Left lung (tissue), 4 donors: ENCODE measurements at regions not wholly inside any gene's neighbourhood (a gene's known extent, or its start where the extent isn't known, plus 50 kb on each side); places are given as distances from the start of the nearest gene placed in this dataset.
A peak's percentile ranks its signal among the peaks of the same experiment; 100 is the strongest.

Source experiments
- ATAC-seq: fragments of 200-7000 bp; cut with Tn5 transposase; one replicate; pipeline ENCODE4 v1.9.1; 2020; ENCODE audit warnings: moderate library complexity
- DNase-seq, 4 donors: peaks; one replicate each; pipeline ENCODE4 v3.0.0-alpha.2; 2013 to 2020
- H3K27ac ChIP-seq, 2 donors: fragments of 200-600 bp; sonication (generic) in 1 of 2; one replicate each; pipeline versions ENCODE4 v1.5.0 to v1.8.0; 2020 to 2021
- H3K27me3 ChIP-seq, 2 donors: fragments of 200-600 bp; sonication (generic) in 1 of 2; one replicate each; pipeline versions ENCODE4 v1.5.0 to v1.8.0; 2020 to 2021
- H3K36me3 ChIP-seq, 2 donors: fragments of 200-600 bp; sonication (generic) in 1 of 2; one replicate each; pipeline versions ENCODE4 v1.5.0 to v1.8.0; 2020 to 2021
- H3K4me1 ChIP-seq, 2 donors: fragments of 200-600 bp; one replicate each; pipeline ENCODE4 v1.8.0; 2021
- H3K4me3 ChIP-seq, 2 donors: fragments of 200-600 bp; sonication (generic) in 1 of 2; one replicate each; pipeline versions ENCODE4 v1.5.0 to v1.8.0; 2020 to 2021; ENCODE audit warnings: mild to moderate bottlenecking in 1 of 2
- H3K9me3 ChIP-seq, 2 donors: fragments of 200-600 bp; sonication (generic) in 1 of 2; one replicate each; pipeline versions ENCODE4 v1.5.0 to v1.8.0; 2020 to 2021
- intact Hi-C, 2 donors: fragments of 100-400 bp; cut with DNase I; formaldehyde crosslinking; loops; one replicate each; pipeline versions ENCODE4 v1.11.2 to v1.14.2; 2022
- TF ChIP-seq, protein P1 (sequence below), 2 donors: fragments of 200-600 bp; sonication (generic) in 1 of 2; IDR thresholded peaks; one replicate each; pipeline versions ENCODE4 v1.5.0 to v1.8.0; 2021; ENCODE audit warnings: antibody characterized with exemption in 2 of 2
- donor health status: DM: no; HTN: yes; CAD: no.
- donor health status: DM: no; HTN: no; CAD: no.

DNA sequence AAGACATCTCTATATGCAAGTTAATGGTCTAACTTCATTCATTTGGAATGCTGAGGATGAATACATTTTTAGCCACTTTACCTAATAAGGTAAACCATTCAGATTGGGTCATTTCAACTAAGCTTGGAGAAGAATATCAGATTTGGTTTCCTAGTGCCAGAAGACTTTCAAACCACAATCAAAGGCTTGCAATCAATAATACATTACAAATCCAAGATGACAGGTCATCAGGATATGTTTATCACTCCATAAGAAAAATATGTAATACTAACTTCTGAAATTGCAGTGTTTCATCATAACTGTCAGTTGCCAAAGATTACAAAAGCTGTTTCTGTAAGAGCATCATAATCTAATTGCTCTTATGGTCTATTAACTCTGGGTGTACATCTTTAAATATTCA is 654.0 kb downstream of the COL12A1 start:
- DNase-seq (no peak), ATAC-seq (no peak)
- H3K27me3 ChIP-seq: no peaks in the 10 kb centered on the region
- no peak overlapping the region for H3K27ac ChIP-seq
- intact Hi-C loops: no loop called here
- no peak overlapping the region for H3K4me3 ChIP-seq
- peaks cover 0 to 5% of the 10 kb centered on the region in 2 donors for H3K9me3 ChIP-seq
- no peaks in the 10 kb centered on the region for H3K4me1 ChIP-seq
- no peaks in the 10 kb centered on the region for H3K36me3 ChIP-seq
- TF ChIP-seq, protein P1, sequence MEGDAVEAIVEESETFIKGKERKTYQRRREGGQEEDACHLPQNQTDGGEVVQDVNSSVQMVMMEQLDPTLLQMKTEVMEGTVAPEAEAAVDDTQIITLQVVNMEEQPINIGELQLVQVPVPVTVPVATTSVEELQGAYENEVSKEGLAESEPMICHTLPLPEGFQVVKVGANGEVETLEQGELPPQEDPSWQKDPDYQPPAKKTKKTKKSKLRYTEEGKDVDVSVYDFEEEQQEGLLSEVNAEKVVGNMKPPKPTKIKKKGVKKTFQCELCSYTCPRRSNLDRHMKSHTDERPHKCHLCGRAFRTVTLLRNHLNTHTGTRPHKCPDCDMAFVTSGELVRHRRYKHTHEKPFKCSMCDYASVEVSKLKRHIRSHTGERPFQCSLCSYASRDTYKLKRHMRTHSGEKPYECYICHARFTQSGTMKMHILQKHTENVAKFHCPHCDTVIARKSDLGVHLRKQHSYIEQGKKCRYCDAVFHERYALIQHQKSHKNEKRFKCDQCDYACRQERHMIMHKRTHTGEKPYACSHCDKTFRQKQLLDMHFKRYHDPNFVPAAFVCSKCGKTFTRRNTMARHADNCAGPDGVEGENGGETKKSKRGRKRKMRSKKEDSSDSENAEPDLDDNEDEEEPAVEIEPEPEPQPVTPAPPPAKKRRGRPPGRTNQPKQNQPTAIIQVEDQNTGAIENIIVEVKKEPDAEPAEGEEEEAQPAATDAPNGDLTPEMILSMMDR (IDR thresholded peaks at IDR 0.05): no peak

- DNase-seq (no peak), ATAC-seq (no peak)
- Histone ChIP-seq H3K4me1 (no peaks in the 10 kb centered on the region), H3K9me3 (peaks cover 0 to 5% of the 10 kb centered on the region in 2 donors), H3K27ac (no peak overlapping the region), H3K36me3 (no peaks in the 10 kb centered on the region), H3K27me3 (no peaks in the 10 kb centered on the region), H3K4me3 (no peak overlapping the region)
- intact Hi-C loops: no loop called here
- TF ChIP-seq, protein P1 (IDR thresholded peaks at IDR 0.05): no peak
Observed at GRCh38 chr6:74550821-74551220, 655.0 kb downstream of the COL12A1 start.

- no peak for ATAC-seq
- H3K36me3 ChIP-seq: no peaks in the 10 kb centered on the region
Observed at GRCh38 chr6:74549746-74550145, 656.1 kb downstream of the COL12A1 start.

DNA sequence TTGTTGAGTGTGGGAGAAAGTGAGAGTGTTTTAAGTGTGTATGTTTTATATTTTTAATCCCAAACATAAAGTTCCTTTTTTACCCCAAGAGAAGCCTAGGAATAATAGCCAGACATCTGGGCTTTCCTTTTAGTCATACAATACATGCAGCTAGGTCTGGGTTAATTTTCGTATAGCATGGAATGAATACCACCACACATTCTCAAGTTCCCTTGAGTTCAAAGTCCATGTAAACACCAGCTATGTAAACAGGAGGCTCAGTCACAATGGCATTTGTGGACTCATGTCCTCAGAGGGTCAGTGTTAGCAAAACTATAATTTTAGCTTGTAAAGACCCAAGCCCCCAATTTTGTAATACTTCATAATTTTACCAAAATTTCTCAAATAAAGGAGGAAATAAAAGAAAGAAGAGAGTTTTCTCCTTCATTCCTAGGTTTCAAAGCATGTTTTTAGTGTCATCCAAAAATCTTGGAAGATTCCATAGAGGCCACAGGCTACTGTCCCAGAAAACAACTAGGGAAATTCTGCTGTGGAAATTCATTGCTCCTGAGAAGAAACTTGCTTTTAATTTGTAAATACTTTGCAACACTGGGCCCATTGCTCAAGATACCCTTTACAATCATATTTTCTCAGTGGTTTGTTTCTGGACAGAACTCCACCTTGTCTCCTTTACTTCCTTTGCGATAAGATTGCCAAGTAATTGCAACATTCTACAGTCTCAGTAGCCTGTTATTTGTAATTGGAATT is 671.2 kb downstream of the COL12A1 start:
- H3K27ac ChIP-seq: no peak overlapping the region
- ATAC-seq (peak; percentile 55), DNase-seq (peak in 2 of 4 donors; percentile 24 to 30)
- no peaks in the 10 kb centered on the region for H3K27me3 ChIP-seq
- H3K9me3 ChIP-seq: peaks cover 0 to 6% of the 10 kb centered on the region in 2 donors
- intact Hi-C loops: no loop called here
- H3K4me3 ChIP-seq: no peak overlapping the region
- no peaks in the 10 kb centered on the region for H3K4me1 ChIP-seq
- no peaks in the 10 kb centered on the region for H3K36me3 ChIP-seq
- TF ChIP-seq, protein P1 (IDR thresholded peaks at IDR 0.05): no peak

More at GRCh38 chr6:74549746-74550145, 656.1 kb downstream of the COL12A1 start:
- Histone ChIP-seq H3K9me3 (peaks cover 0 to 8% of the 10 kb centered on the region in 2 donors), H3K4me1 (no peaks in the 10 kb centered on the region), H3K27me3 (no peaks in the 10 kb centered on the region), H3K4me3 (no peak overlapping the region), H3K27ac (no peak overlapping the region)
- TF ChIP-seq, protein P1 (IDR thresholded peaks at IDR 0.05): no peak
- intact Hi-C loops: no loop called here
- no peak for DNase-seq

- Histone ChIP-seq H3K27me3 (no peaks in the 10 kb centered on the region), H3K9me3 (peaks cover 0 to 22% of the 10 kb centered on the region in 2 donors), H3K4me3 (no peak overlapping the region), H3K36me3 (no peaks in the 10 kb centered on the region), H3K4me1 (no peaks in the 10 kb centered on the region), H3K27ac (no peak overlapping the region)
- TF ChIP-seq, protein P1 (IDR thresholded peaks at IDR 0.05): no peak
- intact Hi-C loops: no loop called here
- no peak for DNase-seq
- ATAC-seq: no peak
Observed at GRCh38 chr6:74519163-74519562, 686.7 kb downstream of the COL12A1 start.
